ENCODE measurements at regions not wholly inside any gene's neighbourhood (a gene's known extent, or its start where the extent isn't known, plus 50 kb on each side); places are given as distances from the start of the nearest gene placed in this dataset.
"Not testable (repeated sequence)": the region's sequence is repeated elsewhere in the genome, so short reads cannot be mapped to it uniquely, and the experiment has no call there.

GRCh38 chr1:74853756-74854155, 120.8 kb downstream of the TYW3 start:
- DNase-seq (ENCODE audit: insufficient read length, low spot score) = no peak
- FAIRE-seq = no peak

DNA sequence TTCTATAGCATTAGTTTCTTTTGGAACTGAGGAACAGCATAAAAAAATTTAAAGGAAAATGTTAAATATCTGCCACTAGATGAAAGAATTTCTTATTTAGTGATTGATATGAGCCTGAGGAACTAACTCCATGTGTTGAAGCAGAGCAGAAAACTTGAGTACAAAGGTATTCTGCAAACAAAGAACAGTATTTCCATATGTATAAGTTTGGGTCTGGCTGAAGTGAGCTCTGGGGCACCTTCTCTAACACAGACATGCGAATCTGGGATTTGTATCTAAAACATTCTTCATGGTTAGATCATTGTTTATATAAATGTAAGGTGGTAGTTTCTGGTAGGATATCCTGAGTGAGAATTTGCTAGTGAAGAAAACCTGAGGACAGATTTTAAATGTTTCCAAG, 123.2 kb downstream of the TYW3 start:
- TF ChIP-seq POU2F2 (IDR thresholded peaks at IDR 0.05; ENCODE audit: low read depth, low read length) (no peak), POLR2AphosphoS5 (IDR thresholded peaks at IDR 0.05; ENCODE audit: low read depth, low read length) (no peak), SPI1 (IDR thresholded peaks at IDR 0.05; ENCODE audit: low read depth, low read length) (no peak), TAF1 (IDR thresholded peaks at IDR 0.05; ENCODE audit: low read depth, low read length) (no peak), POLR2A (IDR thresholded peaks at IDR 0.05; ENCODE audit: low read depth, low read length) (no peak), PAX5 (IDR thresholded peaks at IDR 0.05; ENCODE audit: insufficient read depth, low read length, severe bottlenecking) (no peak)
- FAIRE-seq (no peak), DNase-seq (ENCODE audit: insufficient read length, low spot score) (no peak)

More at GRCh38 chr1:74853756-74854155, 120.8 kb downstream of the TYW3 start:
- TF ChIP-seq POLR2A (IDR thresholded peaks at IDR 0.05; ENCODE audit: low read depth, low read length) = no peak
- TF ChIP-seq SPI1 (IDR thresholded peaks at IDR 0.05; ENCODE audit: low read depth, low read length) = no peak
- TF ChIP-seq POU2F2 (IDR thresholded peaks at IDR 0.05; ENCODE audit: low read depth, low read length) = no peak
- TF ChIP-seq TAF1 (IDR thresholded peaks at IDR 0.05; ENCODE audit: low read depth, low read length) = no peak
- TF ChIP-seq POLR2AphosphoS5 (IDR thresholded peaks at IDR 0.05; ENCODE audit: low read depth, low read length) = no peak
- no peak for TF ChIP-seq PAX5 (IDR thresholded peaks at IDR 0.05; ENCODE audit: insufficient read depth, low read length, severe bottlenecking)

DNA sequence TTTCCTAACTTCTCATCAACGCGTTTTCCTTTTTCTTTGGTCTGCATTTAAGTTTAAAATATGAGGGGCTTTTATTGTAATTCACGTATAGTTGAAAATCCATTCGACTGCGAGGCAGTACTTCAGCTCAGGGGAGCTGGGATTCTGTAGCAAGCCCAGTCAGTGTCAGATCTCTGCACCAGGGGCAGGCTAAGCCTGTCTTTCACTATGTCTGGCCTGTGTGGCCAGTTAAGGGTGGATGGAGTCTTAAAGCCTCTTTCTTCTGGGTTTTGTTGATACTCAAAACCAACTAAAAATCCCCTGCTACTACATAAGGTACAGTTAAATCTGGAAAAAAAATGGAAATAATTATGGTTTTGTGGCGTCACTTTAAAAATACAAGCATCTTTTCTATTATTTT, 124.7 kb downstream of the TYW3 start:
- TF ChIP-seq TAF1 (IDR thresholded peaks at IDR 0.05; ENCODE audit: low read depth, low read length) = no peak
- TF ChIP-seq PAX5 (IDR thresholded peaks at IDR 0.05; ENCODE audit: insufficient read depth, low read length, severe bottlenecking) = no peak
- TF ChIP-seq POLR2AphosphoS5 (IDR thresholded peaks at IDR 0.05; ENCODE audit: low read depth, low read length) = no peak
- no peak for TF ChIP-seq POU2F2 (IDR thresholded peaks at IDR 0.05; ENCODE audit: low read depth, low read length)
- TF ChIP-seq POLR2A (IDR thresholded peaks at IDR 0.05; ENCODE audit: low read depth, low read length) = no peak
- TF ChIP-seq SPI1 (IDR thresholded peaks at IDR 0.05; ENCODE audit: low read depth, low read length) = no peak
- FAIRE-seq (no peak), DNase-seq (ENCODE audit: insufficient read length, low spot score) (no peak)

- DNase-seq (ENCODE audit: insufficient read length, low spot score) (no peak), FAIRE-seq (peak; percentile 48)
- TF ChIP-seq TAF1 (IDR thresholded peaks at IDR 0.05; ENCODE audit: low read depth, low read length) = no peak
- TF ChIP-seq SPI1 (IDR thresholded peaks at IDR 0.05; ENCODE audit: low read depth, low read length) = no peak
- TF ChIP-seq POU2F2 (IDR thresholded peaks at IDR 0.05; ENCODE audit: low read depth, low read length) = no peak
- TF ChIP-seq POLR2AphosphoS5 (IDR thresholded peaks at IDR 0.05; ENCODE audit: low read depth, low read length) = no peak
- no peak for TF ChIP-seq PAX5 (IDR thresholded peaks at IDR 0.05; ENCODE audit: insufficient read depth, low read length, severe bottlenecking)
- TF ChIP-seq POLR2A (IDR thresholded peaks at IDR 0.05; ENCODE audit: low read depth, low read length) = no peak
Measured at GRCh38 chr1:74858136-74858535, 125.2 kb downstream of the TYW3 start.

GRCh38 chr1:74861867-74862266, 128.9 kb downstream of the TYW3 start:
- DNase-seq (ENCODE audit: insufficient read length, low spot score) (no peak), FAIRE-seq (no peak)

GRCh38 chr1:74869702-74870101, 136.8 kb downstream of the TYW3 start:
- DNase-seq (ENCODE audit: insufficient read length, low spot score) (no peak), FAIRE-seq (no peak)
- no peak for TF ChIP-seq POLR2A (IDR thresholded peaks at IDR 0.05; ENCODE audit: low read depth, low read length)
- no peak for TF ChIP-seq SPI1 (IDR thresholded peaks at IDR 0.05; ENCODE audit: low read depth, low read length)
- no peak for TF ChIP-seq PAX5 (IDR thresholded peaks at IDR 0.05; ENCODE audit: insufficient read depth, low read length, severe bottlenecking)
- no peak for TF ChIP-seq POLR2AphosphoS5 (IDR thresholded peaks at IDR 0.05; ENCODE audit: low read depth, low read length)
- TF ChIP-seq POU2F2 (IDR thresholded peaks at IDR 0.05; ENCODE audit: low read depth, low read length) = no peak
- no peak for TF ChIP-seq TAF1 (IDR thresholded peaks at IDR 0.05; ENCODE audit: low read depth, low read length)

More at GRCh38 chr1:74861867-74862266, 128.9 kb downstream of the TYW3 start:
- TF ChIP-seq SPI1 (IDR thresholded peaks at IDR 0.05; ENCODE audit: low read depth, low read length) = no peak
- TF ChIP-seq POLR2AphosphoS5 (IDR thresholded peaks at IDR 0.05; ENCODE audit: low read depth, low read length) = no peak
- TF ChIP-seq POLR2A (IDR thresholded peaks at IDR 0.05; ENCODE audit: low read depth, low read length) = no peak
- no peak for TF ChIP-seq TAF1 (IDR thresholded peaks at IDR 0.05; ENCODE audit: low read depth, low read length)
- TF ChIP-seq PAX5 (IDR thresholded peaks at IDR 0.05; ENCODE audit: insufficient read depth, low read length, severe bottlenecking) = no peak
- TF ChIP-seq POU2F2 (IDR thresholded peaks at IDR 0.05; ENCODE audit: low read depth, low read length) = no peak

DNA sequence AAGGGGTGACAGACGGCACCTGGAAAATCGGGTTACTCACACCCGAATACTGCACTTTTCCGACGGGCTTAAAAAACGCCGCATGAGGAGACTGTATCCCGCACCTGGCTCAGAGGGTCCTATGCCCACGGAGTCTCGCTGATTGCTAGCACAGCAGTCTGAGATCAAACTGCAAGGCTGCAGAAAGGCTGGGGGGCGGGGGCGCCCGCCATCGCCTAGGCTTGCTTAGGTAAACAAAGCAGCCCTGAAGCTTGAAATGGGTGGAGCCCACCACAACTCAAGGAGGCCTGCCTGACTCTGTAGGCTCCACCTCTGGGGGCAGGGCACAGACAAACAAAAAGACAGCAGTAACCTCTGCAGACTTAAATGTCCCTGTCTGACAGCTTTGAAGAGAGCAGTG, 144.4 kb downstream of the TYW3 start:
- not testable (repeated sequence) for DNase-seq (ENCODE audit: insufficient read length, low spot score); FAIRE-seq

DNA sequence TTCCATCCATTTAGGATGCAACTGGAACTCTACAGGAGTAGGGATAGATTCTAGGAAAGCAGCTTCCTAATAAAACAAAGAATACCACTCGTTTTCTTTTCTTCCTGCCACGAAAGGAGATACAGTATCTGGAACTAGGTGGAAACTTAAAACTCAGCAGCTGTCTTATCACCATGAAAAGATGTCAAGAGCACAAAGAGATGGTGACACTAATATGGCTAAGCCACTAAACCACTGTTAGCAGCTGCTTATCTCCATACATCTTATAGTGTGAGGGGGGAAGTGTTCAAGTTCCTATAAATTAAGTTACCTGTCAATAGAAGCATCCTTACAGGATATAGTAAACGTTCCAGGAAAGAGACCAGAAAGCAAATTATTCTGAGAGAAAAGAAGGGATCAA, 162.5 kb downstream of the TYW3 start:
- no peak for TF ChIP-seq PAX5 (IDR thresholded peaks at IDR 0.05; ENCODE audit: insufficient read depth, low read length, severe bottlenecking)
- no peak for TF ChIP-seq POLR2AphosphoS5 (IDR thresholded peaks at IDR 0.05; ENCODE audit: low read depth, low read length)
- TF ChIP-seq TAF1 (IDR thresholded peaks at IDR 0.05; ENCODE audit: low read depth, low read length) = no peak
- TF ChIP-seq SPI1 (IDR thresholded peaks at IDR 0.05; ENCODE audit: low read depth, low read length) = no peak
- TF ChIP-seq POLR2A (IDR thresholded peaks at IDR 0.05; ENCODE audit: low read depth, low read length) = no peak
- no peak for TF ChIP-seq POU2F2 (IDR thresholded peaks at IDR 0.05; ENCODE audit: low read depth, low read length)
- FAIRE-seq (no peak), DNase-seq (ENCODE audit: insufficient read length, low spot score) (no peak)

DNA sequence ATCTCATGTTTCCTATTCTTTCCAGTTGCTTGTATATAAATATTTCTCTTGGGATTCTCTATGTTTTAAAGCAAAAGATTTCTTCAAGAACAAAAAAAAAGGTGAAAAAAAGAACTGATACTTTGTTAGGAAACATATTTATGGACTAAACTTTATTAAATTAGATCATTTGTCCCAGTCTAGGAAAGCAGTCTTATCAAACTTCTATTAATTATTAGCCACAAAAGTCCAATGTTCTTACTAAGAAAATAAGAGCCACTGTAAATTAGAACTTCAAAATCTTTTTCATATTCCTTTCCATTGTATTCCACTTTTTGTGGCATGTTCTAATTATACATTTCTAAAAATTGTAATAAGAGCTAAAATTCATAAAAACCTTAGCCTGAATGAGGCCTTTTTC, 175.2 kb downstream of the TYW3 start:
- TF ChIP-seq POLR2A (IDR thresholded peaks at IDR 0.05; ENCODE audit: low read depth, low read length) (no peak), TAF1 (IDR thresholded peaks at IDR 0.05; ENCODE audit: low read depth, low read length) (no peak), SPI1 (IDR thresholded peaks at IDR 0.05; ENCODE audit: low read depth, low read length) (no peak)
- DNase-seq (ENCODE audit: insufficient read length, low spot score) = no peak

DNA sequence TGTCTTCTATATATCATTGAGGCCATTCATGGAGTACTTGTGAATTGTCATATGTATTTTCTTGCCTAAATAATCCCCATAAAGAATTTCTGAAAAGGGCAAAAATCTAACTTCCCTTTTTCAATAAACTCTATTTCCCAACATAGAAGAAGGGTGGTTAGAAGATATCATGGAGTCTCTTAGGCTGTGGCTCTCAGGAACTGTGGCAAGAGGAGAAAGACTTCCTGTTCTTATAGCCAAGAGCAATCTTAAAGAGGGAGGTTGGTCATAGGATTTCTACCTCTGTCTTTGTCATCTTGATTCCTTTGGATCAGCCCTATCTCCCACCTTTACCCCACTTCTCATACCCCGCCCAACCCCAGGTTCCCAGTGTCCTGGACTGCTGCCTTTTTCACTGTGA, 175.8 kb downstream of the TYW3 start:
- TF ChIP-seq POLR2AphosphoS5 (IDR thresholded peaks at IDR 0.05; ENCODE audit: low read depth, low read length) = no peak
- no peak for TF ChIP-seq TAF1 (IDR thresholded peaks at IDR 0.05; ENCODE audit: low read depth, low read length)
- TF ChIP-seq POU2F2 (IDR thresholded peaks at IDR 0.05; ENCODE audit: low read depth, low read length) = no peak
- no peak for TF ChIP-seq SPI1 (IDR thresholded peaks at IDR 0.05; ENCODE audit: low read depth, low read length)
- no peak for FAIRE-seq
- DNase-seq (ENCODE audit: insufficient read length, low spot score) = no peak

More for the DNA sequence above, 175.2 kb downstream of the TYW3 start:
- FAIRE-seq = no peak
